GM12878 (cell line): ENCODE measurements at regions not wholly inside any gene's neighbourhood (a gene's known extent, or its start where the extent isn't known, plus 50 kb on each side); places are given as distances from the start of the nearest gene placed in this dataset.

Experiments used
- ATAC-seq: fragments of 200-7000 bp; cut with Tn5 transposase; 3 replicates; pipeline ENCODE4 v1.9.1; 2020; ENCODE audit warnings: mild to moderate bottlenecking, moderate library complexity
- BruUV-seq: library from RNA; stranded (reverse); fragments of 400-500 nt; replicated peaks from 2 replicates; lab custom pipeline; 2021; lab: Mats Ljungman, UMichigan
- CTCF ChIA-PET: fragments of 300-600 bp; sonication (Branson Sonifier 250); formaldehyde crosslinking; extraction: SDS; loops from one replicate; lab custom pipeline; 2021; ENCODE audit warnings: inconsistent platforms; lab: Yijun Ruan, JAX
- POLR2A ChIA-PET: fragments of 350-600 bp; formaldehyde crosslinking; extraction: SDS; loops from one replicate; lab custom pipeline; 2021; ENCODE audit warnings: inconsistent platforms; lab: Charles Lee
- RAD21 ChIA-PET: fragments of 300-600 bp; sonication (Branson Sonifier 250); formaldehyde crosslinking; loops from one replicate; lab custom pipeline; 2023; ENCODE audit warnings: antibody characterized with exemption; ENCODE audit not compliant: unreplicated experiment; lab: Charles Lee
- SMC1A ChIA-PET: fragments of 300-600 bp; sonication (Branson Sonifier 250); formaldehyde crosslinking; loops from one replicate; lab custom pipeline; 2023; ENCODE audit not compliant: unreplicated experiment, uncharacterized antibody; lab: Charles Lee
- DNase-seq: peaks from one replicate; pipeline ENCODE4 v3.0.0-alpha.2; 2011; ENCODE audit warnings: low read depth, low spot score
- FAIRE-seq: peaks from 3 replicates; lab custom pipeline; 2011; peaks lifted over from hg19 to GRCh38; lab: Jason Lieb, UNC
- H2AFZ ChIP-seq: 2 replicates; pipeline ENCODE4 v1.6.0; 2011; ENCODE audit warnings: low read depth, low read length, control low read depth; ENCODE audit not compliant: control insufficient read depth
- H3K27ac ChIP-seq: 2 replicates; pipeline ENCODE4 v1.5.1; 2011; ENCODE audit warnings: control low read depth; ENCODE audit not compliant: control insufficient read depth, insufficient read depth
- H3K27me3 ChIP-seq, 2 experiments: replicated peaks in 1 of 2; 2 replicates each; pipeline versions ENCODE4 v1.6.0 to v1.6.1; 2011; ENCODE audit warnings: low read length in 1 of 2; ENCODE audit not compliant: control insufficient read depth in 2 of 2, insufficient read depth in 2 of 2
- H3K36me3 ChIP-seq, 2 experiments: 2 replicates each; pipeline ENCODE4 v1.5.1; 2011; ENCODE audit warnings: low read length in 1 of 2; ENCODE audit not compliant: control insufficient read depth in 2 of 2, insufficient read depth in 2 of 2
- H3K4me1 ChIP-seq: 2 replicates; pipeline ENCODE4 v1.6.1; 2011; ENCODE audit warnings: mild to moderate bottlenecking, low read length, moderate library complexity, mixed read lengths; ENCODE audit not compliant: control insufficient read depth, insufficient read depth
- H3K4me2 ChIP-seq: 2 replicates; pipeline ENCODE4 v1.6.0; 2011; ENCODE audit warnings: control low read depth; ENCODE audit not compliant: control insufficient read depth, insufficient read depth
- H3K4me3 ChIP-seq: fragments of 200-600 bp; sonication (generic); 2 replicates; pipeline ENCODE4 v1.5.1; 2016
- H3K79me2 ChIP-seq: 2 replicates; pipeline ENCODE4 v1.6.0; 2011; ENCODE audit warnings: low read length; ENCODE audit not compliant: control insufficient read depth, insufficient read depth
- H3K9ac ChIP-seq: 2 replicates; pipeline ENCODE4 v1.8.0; 2011; ENCODE audit warnings: low read length, control low read depth, mixed read lengths; ENCODE audit not compliant: control insufficient read depth, insufficient read depth
- H3K9me3 ChIP-seq: replicated peaks from 3 replicates; pipeline ENCODE4 v1.5.1; 2011; ENCODE audit warnings: mild to moderate bottlenecking, low read length; ENCODE audit not compliant: control insufficient read depth, insufficient read depth
- H4K20me1 ChIP-seq: 2 replicates; pipeline ENCODE4 v1.6.0; 2011; ENCODE audit not compliant: control insufficient read depth, insufficient read depth
- BCL11A ChIP-seq: IDR thresholded peaks from 2 replicates; pipeline ENCODE4 v1.6.1; 2011; ENCODE audit warnings: low read depth, low read length
- BCLAF1 ChIP-seq: fragments of 450-650 bp; IDR thresholded peaks from 2 replicates; pipeline ENCODE4 v1.6.1; 2017; ENCODE audit warnings: antibody characterized with exemption, mild to moderate bottlenecking, moderate library complexity
- CBX3 ChIP-seq: fragments of 200-600 bp; sonication (generic); IDR thresholded peaks from 2 replicates; pipeline ENCODE4 v1.6.1; 2016; ENCODE audit warnings: low read depth, borderline replicate concordance
- CEBPB ChIP-seq, 2 experiments: fragments of 150-350 bp in 1 of 2; IDR thresholded peaks; 2 replicates each; pipeline ENCODE4 v1.6.1; 2012 to 2014; ENCODE audit warnings: low read depth in 2 of 2, low read length in 2 of 2, borderline replicate concordance in 1 of 2, inconsistent platforms in 1 of 2
- CREM ChIP-seq: IDR thresholded peaks from 2 replicates; pipeline ENCODE4 v1.6.1; 2014; ENCODE audit warnings: antibody characterized with exemption, low read depth
- NFXL1 ChIP-seq: fragments of 450-650 bp; IDR thresholded peaks from 2 replicates; pipeline ENCODE4 v1.6.1; 2017; ENCODE audit warnings: antibody characterized with exemption, mild to moderate bottlenecking, borderline replicate concordance
- NFYA ChIP-seq: IDR thresholded peaks from 2 replicates; pipeline ENCODE4 v1.6.1; 2011; ENCODE audit warnings: low read depth, mild to moderate bottlenecking, low read length, improper control_type of control experiment, borderline replicate concordance
- PRDM15 ChIP-seq: fragments of 450-650 bp; formaldehyde crosslinking; IDR thresholded peaks from 2 replicates; pipeline ENCODE4 v1.4.0; 2020; ENCODE audit warnings: mild to moderate bottlenecking, moderate library complexity
- RFX5 ChIP-seq: IDR thresholded peaks from 2 replicates; pipeline ENCODE4 v1.6.1; 2011; ENCODE audit warnings: low read depth, low read length, improper control_type of control experiment
- YY1 ChIP-seq: IDR thresholded peaks from 2 replicates; pipeline ENCODE4 v1.6.1; 2011; ENCODE audit warnings: low read depth, mild to moderate bottlenecking, low read length
- ZSCAN29 ChIP-seq: fragments of 450-650 bp; IDR thresholded peaks from 2 replicates; pipeline ENCODE4 v1.6.1; 2017; ENCODE audit warnings: mild to moderate bottlenecking, moderate library complexity
- WGBS: methylation state at CpG from one replicate; pipeline ENCODE4 v1.1.6; 2016; ENCODE audit warnings: low lambda C conversion rate; ENCODE audit not compliant: insufficient replicate concordance, insufficient coverage; ENCODE audit errors: missing lambda C conversion rate; 5-methylcytosine and 5-hydroxymethylcytosine counted together
- in situ Hi-C: fragments of 300-500 bp; cut with MboI; formaldehyde crosslinking; loops from 9 replicates; pipeline ENCODE4 v1.14.3; 2018; ENCODE audit warnings: mixed read lengths
- intact Hi-C: fragments of 100-400 bp; cut with micrococcal nuclease; formaldehyde crosslinking; loops from one replicate; pipeline ENCODE4 v1.14.2; 2022; ENCODE audit not compliant: unreplicated experiment

GRCh38 chr18:67211646-67212045 is 304.9 kb downstream of the DSEL start:
- in situ Hi-C loops = loop anchor here (10.0 to 25.0 kb wide), 3 partner anchors 1413 to 1526 kb away; no protein-coding TSS in a partner anchor
- intact Hi-C loops = loop anchor here (10.0 kb wide), 1 partner anchor 1413 kb away; no protein-coding TSS in a partner anchor
- POLR2A ChIA-PET = no interaction called here

More at GRCh38 chr18:67211646-67212045, 304.9 kb downstream of the DSEL start:
- no peak overlapping the region for H3K27ac ChIP-seq
- RAD21 ChIA-PET = interaction anchor here (1.0 kb wide), 1 partner anchor 1449 kb away, joined by 3 read pairs; no protein-coding TSS in a partner anchor
- no peak overlapping the region for H3K4me3 ChIP-seq
- no peak for ATAC-seq
- H4K20me1 ChIP-seq = no peaks in the 10 kb centered on the region
- no peak overlapping the region for H3K9ac ChIP-seq
- no peak for DNase-seq
- no peak for TF ChIP-seq CBX3
- no peak for TF ChIP-seq YY1
- no peak for TF ChIP-seq CEBPB (IDR thresholded peaks at IDR 0.05; ENCODE audit: borderline replicate concordance in 1 of 2, low read depth in 2 of 2, low read length in 2 of 2)
- TF ChIP-seq NFYA = no peak
- TF ChIP-seq NFXL1 = no peak
- TF ChIP-seq BCLAF1 = no peak
- no peak for TF ChIP-seq ZSCAN29
- TF ChIP-seq CREM = no peak
- no peak for TF ChIP-seq PRDM15 (CRISPR knock-in tag)
- no peak for TF ChIP-seq RFX5
- TF ChIP-seq BCL11A = no peak
- H3K4me1 ChIP-seq = no peaks in the 10 kb centered on the region
- SMC1A ChIA-PET = no interaction called here
- no TSS peak for BruUV-seq
- H3K27me3 ChIP-seq = no peaks in the 10 kb centered on the region
- H3K4me2 ChIP-seq = no peak overlapping the region
- H3K9me3 ChIP-seq = no peaks in the 10 kb centered on the region
- H2AFZ ChIP-seq = no peak overlapping the region
- FAIRE-seq = no peak
- H3K79me2 ChIP-seq = no peaks in the 10 kb centered on the region
- no peaks in the 10 kb centered on the region for H3K36me3 ChIP-seq
- WGBS = 43% methylated on average over 6 of the region's 6 CpGs
- CTCF ChIA-PET = no interaction called here
